Stomach (tissue), 4 donors: ENCODE measurements at regions not wholly inside any gene's neighbourhood (a gene's known extent, or its start where the extent isn't known, plus 50 kb on each side); places are given as distances from the start of the nearest gene placed in this dataset.

Source experiments
- EP300 ChIP-seq: sonication (generic); formaldehyde crosslinking; IDR thresholded peaks from one replicate; pipeline ENCODE4 v1.6.1; 2017; ENCODE audit warnings: antibody characterized with exemption
- POLR2A ChIP-seq, 4 donors: fragments of 450-650 bp; IDR thresholded peaks; one replicate each; pipeline ENCODE4 v1.6.1; 2016; ENCODE audit warnings: antibody characterized with exemption in 4 of 4, control low read depth in 2 of 4, mild to moderate bottlenecking in 1 of 4, moderate library complexity in 1 of 4
- POLR2AphosphoS5 ChIP-seq, 3 donors: sonication (generic); formaldehyde crosslinking; IDR thresholded peaks; one replicate each; pipeline ENCODE4 v1.6.1; 2016; ENCODE audit warnings: antibody characterized with exemption in 3 of 3
- TF ChIP-seq, protein P1 (sequence below), 7 experiments: fragments of 450-650 bp in 4 of 7; fragments of 200-600 bp in 3 of 7; sonication (generic) in 3 of 7; IDR thresholded peaks; one replicate each; pipeline ENCODE4 v1.5.1; 2016 to 2019; ENCODE audit warnings: antibody characterized with exemption in 7 of 7, control low read depth in 2 of 7, mild to moderate bottlenecking in 1 of 7

DNA sequence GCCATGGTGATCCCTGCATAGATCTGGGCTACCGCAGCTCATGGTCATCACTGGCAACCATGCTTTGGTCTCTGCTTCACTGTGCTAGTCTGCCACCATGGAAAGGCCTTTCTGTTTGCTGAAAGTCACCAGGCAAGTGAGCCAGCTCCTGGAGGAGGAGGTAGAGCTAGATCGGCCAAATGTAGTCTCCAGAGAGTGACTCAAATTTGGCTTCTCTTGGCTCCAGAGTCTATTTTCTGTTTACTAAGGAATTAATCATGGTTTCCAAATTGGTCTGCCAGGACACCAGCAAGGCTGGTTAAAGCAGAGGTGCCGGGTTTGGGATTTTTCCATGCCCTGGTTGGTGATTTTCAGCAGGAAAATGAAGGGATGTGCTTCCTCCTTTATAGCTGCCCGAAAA is 52.7 kb upstream of the IVNS1ABP start:
- TF ChIP-seq, protein P1, sequence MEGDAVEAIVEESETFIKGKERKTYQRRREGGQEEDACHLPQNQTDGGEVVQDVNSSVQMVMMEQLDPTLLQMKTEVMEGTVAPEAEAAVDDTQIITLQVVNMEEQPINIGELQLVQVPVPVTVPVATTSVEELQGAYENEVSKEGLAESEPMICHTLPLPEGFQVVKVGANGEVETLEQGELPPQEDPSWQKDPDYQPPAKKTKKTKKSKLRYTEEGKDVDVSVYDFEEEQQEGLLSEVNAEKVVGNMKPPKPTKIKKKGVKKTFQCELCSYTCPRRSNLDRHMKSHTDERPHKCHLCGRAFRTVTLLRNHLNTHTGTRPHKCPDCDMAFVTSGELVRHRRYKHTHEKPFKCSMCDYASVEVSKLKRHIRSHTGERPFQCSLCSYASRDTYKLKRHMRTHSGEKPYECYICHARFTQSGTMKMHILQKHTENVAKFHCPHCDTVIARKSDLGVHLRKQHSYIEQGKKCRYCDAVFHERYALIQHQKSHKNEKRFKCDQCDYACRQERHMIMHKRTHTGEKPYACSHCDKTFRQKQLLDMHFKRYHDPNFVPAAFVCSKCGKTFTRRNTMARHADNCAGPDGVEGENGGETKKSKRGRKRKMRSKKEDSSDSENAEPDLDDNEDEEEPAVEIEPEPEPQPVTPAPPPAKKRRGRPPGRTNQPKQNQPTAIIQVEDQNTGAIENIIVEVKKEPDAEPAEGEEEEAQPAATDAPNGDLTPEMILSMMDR (IDR thresholded peaks at IDR 0.05) = no peak
- no peak for TF ChIP-seq POLR2A (IDR thresholded peaks at IDR 0.05)
- TF ChIP-seq EP300 = no peak
- TF ChIP-seq POLR2AphosphoS5 (IDR thresholded peaks at IDR 0.05) = no peak
